ELF-1 (cell line): ENCODE measurements at regions not wholly inside any gene's neighbourhood (a gene's known extent, or its start where the extent isn't known, plus 50 kb on each side); places are given as distances from the start of the nearest gene placed in this dataset.

Source experiments
- DNase-seq: peaks from one replicate; pipeline ENCODE4 v3.0.0-alpha.2; 2016; ENCODE audit warnings: low read depth, low spot score

GRCh38 chr4:11268149-11268548 lies 160.5 kb downstream of the HS3ST1 start:
- no peak for DNase-seq

- no peak for DNase-seq
Measured at GRCh38 chr4:11264841-11265240, 163.9 kb downstream of the HS3ST1 start.

GRCh38 chr4:11264346-11264745 lies 164.3 kb downstream of the HS3ST1 start:
- no peak for DNase-seq

- DNase-seq, result no peak
Measured at GRCh38 chr4:11263208-11263607, 165.5 kb downstream of the HS3ST1 start.

GRCh38 chr4:11261066-11261850 lies 167.4 kb downstream of the HS3ST1 start:
- DNase-seq, result no peak

GRCh38 chr4:11259837-11260236 lies 168.9 kb downstream of the HS3ST1 start:
- no peak for DNase-seq

GRCh38 chr4:11252149-11252548 lies 176.5 kb downstream of the HS3ST1 start:
- peak; percentile 41 for DNase-seq

- no peak for DNase-seq
Measured at GRCh38 chr4:11250510-11250909, 178.2 kb downstream of the HS3ST1 start.

- DNase-seq, result no peak
Measured at GRCh38 chr4:11232015-11232414, 196.7 kb downstream of the HS3ST1 start.

GRCh38 chr4:11230866-11231265 lies 197.8 kb downstream of the HS3ST1 start:
- peak; percentile 26 for DNase-seq

GRCh38 chr4:11228530-11228929 lies 200.2 kb downstream of the HS3ST1 start:
- DNase-seq, result no peak

GRCh38 chr4:11223311-11223710 lies 205.4 kb downstream of the HS3ST1 start:
- peak; percentile 87 for DNase-seq

- DNase-seq, result no peak
Measured at GRCh38 chr4:11218692-11219091, 210.0 kb downstream of the HS3ST1 start.

- no peak for DNase-seq
Measured at GRCh38 chr4:11216520-11216919, 212.2 kb downstream of the HS3ST1 start.

GRCh38 chr4:11214281-11214680 lies 214.4 kb downstream of the HS3ST1 start:
- no peak for DNase-seq

- no peak for DNase-seq
Measured at GRCh38 chr4:11209826-11210225, 218.9 kb downstream of the HS3ST1 start.

GRCh38 chr4:11201256-11201655 lies 227.4 kb downstream of the HS3ST1 start:
- no peak for DNase-seq

- DNase-seq, result peak; percentile 89
Measured at GRCh38 chr4:11198516-11199305, 230.0 kb downstream of the HS3ST1 start.

GRCh38 chr4:11197631-11198341 lies 230.9 kb downstream of the HS3ST1 start:
- no peak for DNase-seq

GRCh38 chr4:11196927-11197522 lies 231.7 kb downstream of the HS3ST1 start:
- DNase-seq, result peak; percentile 8

- DNase-seq, result no peak
Measured at GRCh38 chr4:11194431-11194830, 234.3 kb downstream of the HS3ST1 start.

- peak; percentile 11 for DNase-seq
Measured at GRCh38 chr4:11189756-11190155, 238.9 kb downstream of the HS3ST1 start.
